ENCODE measurements at regions not wholly inside any gene's neighbourhood (a gene's known extent, or its start where the extent isn't known, plus 50 kb on each side); places are given as distances from the start of the nearest gene placed in this dataset.

GRCh38 chr3:6182476-6182875 is 678.4 kb upstream of the GRM7 start:
- DNase-seq (ENCODE audit: low read depth): no peak

GRCh38 chr3:6182909-6183308 is 678.0 kb upstream of the GRM7 start:
- no peak for DNase-seq (ENCODE audit: low read depth)

- DNase-seq (ENCODE audit: low read depth): no peak
Observed at GRCh38 chr3:6189384-6189783, 671.5 kb upstream of the GRM7 start.

GRCh38 chr3:6204891-6205290 is 656.0 kb upstream of the GRM7 start:
- no peak for DNase-seq (ENCODE audit: low read depth)

- DNase-seq (ENCODE audit: low read depth): no peak
Observed at GRCh38 chr3:6216135-6217026, 644.5 kb upstream of the GRM7 start.

GRCh38 chr3:6220447-6220846 is 640.5 kb upstream of the GRM7 start:
- DNase-seq (ENCODE audit: low read depth): no peak

GRCh38 chr3:6222069-6222468 is 638.8 kb upstream of the GRM7 start:
- DNase-seq (ENCODE audit: low read depth): no peak

GRCh38 chr3:6223572-6223971 is 637.3 kb upstream of the GRM7 start:
- DNase-seq (ENCODE audit: low read depth): no peak

GRCh38 chr3:6228958-6229683 is 631.8 kb upstream of the GRM7 start:
- DNase-seq (ENCODE audit: low read depth): no peak

- no peak for DNase-seq (ENCODE audit: low read depth)
Observed at GRCh38 chr3:6229778-6230410, 631.0 kb upstream of the GRM7 start.

- DNase-seq (ENCODE audit: low read depth): no peak
Observed at GRCh38 chr3:6242104-6242503, 618.8 kb upstream of the GRM7 start.

GRCh38 chr3:6248528-6248927 is 612.4 kb upstream of the GRM7 start:
- DNase-seq (ENCODE audit: low read depth): no peak

GRCh38 chr3:6249679-6250078 is 611.2 kb upstream of the GRM7 start:
- DNase-seq (ENCODE audit: low read depth): no peak

- DNase-seq (ENCODE audit: low read depth): no peak
Observed at GRCh38 chr3:6250167-6250566, 610.7 kb upstream of the GRM7 start.

GRCh38 chr3:6251612-6252400 is 609.1 kb upstream of the GRM7 start:
- DNase-seq (ENCODE audit: low read depth): no peak

GRCh38 chr3:6254490-6254889 is 606.4 kb upstream of the GRM7 start:
- DNase-seq (ENCODE audit: low read depth): no peak

GRCh38 chr3:6255229-6255628 is 605.7 kb upstream of the GRM7 start:
- no peak for DNase-seq (ENCODE audit: low read depth)

- DNase-seq (ENCODE audit: low read depth): no peak
Observed at GRCh38 chr3:6260551-6261191, 600.2 kb upstream of the GRM7 start.

- DNase-seq (ENCODE audit: low read depth): no peak
Observed at GRCh38 chr3:6262010-6262409, 598.9 kb upstream of the GRM7 start.

- DNase-seq (ENCODE audit: low read depth): no peak
Observed at GRCh38 chr3:6264036-6264435, 596.9 kb upstream of the GRM7 start.

GRCh38 chr3:6264906-6265305 is 596.0 kb upstream of the GRM7 start:
- no peak for DNase-seq (ENCODE audit: low read depth)

- no peak for DNase-seq (ENCODE audit: low read depth)
Observed at GRCh38 chr3:6266135-6266534, 594.8 kb upstream of the GRM7 start.

All from CMK (cell line).